HepG2 (cell line): ENCODE measurements at regions not wholly inside any gene's neighbourhood (a gene's known extent, or its start where the extent isn't known, plus 50 kb on each side); places are given as distances from the start of the nearest gene placed in this dataset.

ENCODE experiments used
- ATAC-seq: fragments of 200-7000 bp; cut with Tn5 transposase; 3 replicates; pipeline ENCODE4 v1.9.1; 2020; ENCODE audit warnings: mild to moderate bottlenecking, moderate library complexity
- BruUV-seq: library from RNA; stranded (reverse); fragments of 400-500 nt; replicated peaks from 2 replicates; lab custom pipeline; 2021; lab: Mats Ljungman, UMichigan
- CTCF ChIA-PET: fragments of 300-600 bp; formaldehyde crosslinking; extraction: SDS; loops from one replicate; lab custom pipeline; 2021; ENCODE audit warnings: low total read pairs, inconsistent platforms, low intra/inter-chr PET ratio; lab: Yijun Ruan, JAX
- POLR2A ChIA-PET: fragments of 350-600 bp; sonication (Branson Sonifier 250); formaldehyde crosslinking; loops from one replicate; lab custom pipeline; 2020; ENCODE audit warnings: antibody characterized with exemption, inconsistent platforms; lab: Yijun Ruan, JAX
- DNase-seq: peaks from one replicate; pipeline ENCODE4 v3.0.0-alpha.2; 2015; ENCODE audit warnings: low spot score
- FAIRE-seq: peaks from 3 replicates; lab custom pipeline; 2011; peaks lifted over from hg19 to GRCh38; lab: Jason Lieb, UNC
- H2AFZ ChIP-seq: one replicate; pipeline ENCODE4 v1.6.1; 2011; ENCODE audit warnings: low read length, inconsistent platforms
- H3K27ac ChIP-seq: fragments of 300-600 bp; 3 replicates; pipeline ENCODE4 v1.8.0; 2011; ENCODE audit warnings: mixed run types, mild to moderate bottlenecking, mixed read lengths, low read length, inconsistent platforms; ENCODE audit not compliant: insufficient read depth; ENCODE audit errors: extremely low read length
- H3K27me3 ChIP-seq, 2 experiments: fragments of 200-600 bp in 1 of 2; 2 replicates in 1 of 2; 3 replicates in 1 of 2; pipeline versions ENCODE4 v1.6.0 to v1.8.0; 2011; ENCODE audit warnings: low read length in 2 of 2, mild to moderate bottlenecking in 2 of 2, moderate library complexity in 2 of 2, inconsistent platforms in 1 of 2; ENCODE audit not compliant: insufficient read depth in 2 of 2, control insufficient read depth in 1 of 2
- H3K36me3 ChIP-seq, 2 experiments: fragments of 200-600 bp in 1 of 2; replicated peaks in 1 of 2; 2 replicates in 1 of 2; 3 replicates in 1 of 2; pipeline versions ENCODE4 v1.5.1 to v1.8.0; 2011; ENCODE audit warnings: low read length in 2 of 2, inconsistent platforms in 1 of 2; ENCODE audit not compliant: insufficient read depth in 2 of 2, control insufficient read depth in 1 of 2
- H3K4me1 ChIP-seq: 2 replicates; pipeline ENCODE4 v1.5.1; 2012; ENCODE audit warnings: low read length, inconsistent platforms; ENCODE audit not compliant: insufficient read depth
- H3K4me2 ChIP-seq: 2 replicates; pipeline ENCODE4 v1.6.0; 2011; ENCODE audit warnings: low read depth, low read length, inconsistent platforms
- H3K4me3 ChIP-seq, 3 experiments: fragments of 200-600 bp in 1 of 3; sonication (generic), shearing (Covaris generic) in 1 of 3; replicated peaks in 1 of 3; 2 replicates each; pipeline ENCODE4 v1.5.1; 2011 to 2016; ENCODE audit warnings: low read length in 3 of 3, inconsistent platforms in 2 of 3, low read depth in 2 of 3, mild to moderate bottlenecking in 2 of 3, control low read depth in 1 of 3, mixed read lengths in 1 of 3; ENCODE audit not compliant: insufficient read depth in 1 of 3
- H3K79me2 ChIP-seq: one replicate; pipeline ENCODE4 v1.6.1; 2011; ENCODE audit warnings: low read length, inconsistent platforms; ENCODE audit not compliant: insufficient read depth
- H3K9ac ChIP-seq: 2 replicates; pipeline ENCODE4 v1.6.0; 2011; ENCODE audit warnings: mild to moderate bottlenecking, low read depth, low read length, inconsistent platforms; ENCODE audit not compliant: insufficient read depth
- H3K9me3 ChIP-seq: 2 replicates; pipeline ENCODE4 v1.5.1; 2012; ENCODE audit warnings: mild to moderate bottlenecking, low read length
- H4K20me1 ChIP-seq: 2 replicates; pipeline ENCODE4 v1.6.0; 2011; ENCODE audit warnings: inconsistent platforms, mild to moderate bottlenecking, low read length, moderate library complexity; ENCODE audit not compliant: insufficient read depth
- GATAD2A ChIP-seq: IDR thresholded peaks from 2 replicates; pipeline ENCODE4 v1.6.1; 2016
- HNF1A ChIP-seq, 2 experiments: sonication (generic) in 1 of 2; formaldehyde crosslinking in 1 of 2; IDR thresholded peaks; 2 replicates each; pipeline versions ENCODE4 v1.4.0 to v1.6.1; 2016 to 2020; ENCODE audit warnings: borderline replicate concordance in 1 of 2, low read depth in 1 of 2, mild to moderate bottlenecking in 1 of 2, missing genetic modification reagents in 1 of 2
- PHF8 ChIP-seq: sonication (generic); formaldehyde crosslinking; IDR thresholded peaks from 2 replicates; pipeline ENCODE4 v1.5.0; 2020; ENCODE audit warnings: missing genetic modification reagents
- PLRG1 ChIP-seq: fragments of 450-650 bp; conservative IDR thresholded peaks from 2 replicates; pipeline ENCODE4 v1.6.1; 2016
- PRDM10 ChIP-seq: sonication (generic); formaldehyde crosslinking; IDR thresholded peaks from 2 replicates; pipeline ENCODE4 v1.4.0; 2020; ENCODE audit warnings: low read depth, missing genetic modification reagents
- PTBP1 ChIP-seq: fragments of 200-400 bp; formaldehyde crosslinking; IDR thresholded peaks from 2 replicates; pipeline ENCODE4 v1.6.1; 2018; ENCODE audit warnings: low read length, low read depth; ENCODE audit not compliant: poor library complexity, severe bottlenecking
- REPIN1 ChIP-seq: sonication (generic); formaldehyde crosslinking; IDR thresholded peaks from 2 replicates; pipeline ENCODE4 v1.8.0; 2022; ENCODE audit warnings: missing genetic modification reagents, low read depth, mild to moderate bottlenecking, borderline replicate concordance
- RXRB ChIP-seq: IDR thresholded peaks from 2 replicates; pipeline ENCODE4 v1.6.1; 2016; ENCODE audit warnings: borderline replicate concordance, missing genetic modification reagents, missing compliant biosample characterization
- YEATS4 ChIP-seq: sonication (generic); formaldehyde crosslinking; IDR thresholded peaks from 2 replicates; pipeline ENCODE4 v1.4.0; 2020; ENCODE audit warnings: missing genetic modification reagents, borderline replicate concordance
- ZNF562 ChIP-seq: sonication (generic); formaldehyde crosslinking; IDR thresholded peaks from 2 replicates; pipeline ENCODE4 v1.8.0; 2022; ENCODE audit warnings: missing genetic modification reagents, borderline replicate concordance
- WGBS: methylation state at CpG from one replicate; pipeline ENCODE4 v1.1.6; 2017; ENCODE audit warnings: low lambda C conversion rate; 5-methylcytosine and 5-hydroxymethylcytosine counted together
- in situ Hi-C: cut with HindIII; loops from 2 replicates; pipeline ENCODE4 v1.10.0; 2017; ENCODE audit warnings: low pct_unique_long_range_greater_than_20kb; ENCODE audit not compliant: extremely low pct_ligation_motif_present
- intact Hi-C: fragments of 100-400 bp; cut with micrococcal nuclease; formaldehyde crosslinking; loops from one replicate; pipeline ENCODE4 v1.10.0; 2022; ENCODE audit not compliant: unreplicated experiment

- FAIRE-seq, result no peak
- CTCF ChIA-PET, result no interaction called here
- H3K9ac ChIP-seq, result no peak overlapping the region
- H3K9me3 ChIP-seq, result no peaks in the 10 kb centered on the region
- intact Hi-C loops (no loop called here), in situ Hi-C loops (no loop called here)
- BruUV-seq, result no TSS peak
- no peak for DNase-seq
- H3K27me3 ChIP-seq, result no peaks in the 10 kb centered on the region
- no peak overlapping the region for H3K4me3 ChIP-seq
- ATAC-seq, result no peak
- 23% methylated on average over 8 of the region's 8 CpGs for WGBS
- TF ChIP-seq RXRB (CRISPR knock-in tag) (no peak), PRDM10 (no peak), PTBP1 (no peak)
- no peaks in the 10 kb centered on the region for H3K36me3 ChIP-seq
- POLR2A ChIA-PET, result no interaction called here
- H3K79me2 ChIP-seq, result no peaks in the 10 kb centered on the region
- no peaks in the 10 kb centered on the region for H4K20me1 ChIP-seq
- H3K4me2 ChIP-seq, result no peak overlapping the region
- H3K4me1 ChIP-seq, result no peaks in the 10 kb centered on the region
- H2AFZ ChIP-seq, result no peak overlapping the region
- H3K27ac ChIP-seq, result no peak overlapping the region
Observed at GRCh38 chr12:92297932-92298696, 152.5 kb upstream of the BTG1 start.

GRCh38 chr12:92297405-92297804 is 151.8 kb upstream of the BTG1 start:
- WGBS, result 31% methylated on average over 4 of the region's 4 CpGs
- in situ Hi-C loops (no loop called here), intact Hi-C loops (no loop called here)
- no peak for ATAC-seq
- Histone ChIP-seq H3K9me3 (no peaks in the 10 kb centered on the region), H3K27ac (no peak overlapping the region), H3K27me3 (no peaks in the 10 kb centered on the region), H3K79me2 (no peaks in the 10 kb centered on the region), H3K9ac (no peak overlapping the region), H3K4me2 (no peak overlapping the region), H3K4me1 (no peaks in the 10 kb centered on the region), H4K20me1 (no peaks in the 10 kb centered on the region), H3K36me3 (no peaks in the 10 kb centered on the region), H2AFZ (no peak overlapping the region), H3K4me3 (no peak overlapping the region)
- no TSS peak for BruUV-seq
- TF ChIP-seq REPIN1 (no peak), PHF8 (CRISPR knock-in tag) (no peak), GATAD2A (CRISPR knock-in tag) (no peak), YEATS4 (no peak), PLRG1 (no peak), HNF1A (IDR thresholded peaks at IDR 0.05; ENCODE audit: low read depth) (no peak), HNF1A (CRISPR knock-in tag; IDR thresholded peaks at IDR 0.05; ENCODE audit: borderline replicate concordance) (no peak), ZNF562 (CRISPR knock-in tag) (no peak)
- POLR2A ChIA-PET, result no interaction called here
- no peak for DNase-seq
- FAIRE-seq, result no peak
- CTCF ChIA-PET, result no interaction called here
